Fibroblast of skin of scalp (primary cell): ENCODE measurements at regions not wholly inside any gene's neighbourhood (a gene's known extent, or its start where the extent isn't known, plus 50 kb on each side); places are given as distances from the start of the nearest gene placed in this dataset.
A peak's percentile ranks its signal among the peaks of the same experiment; 100 is the strongest.
"Not testable (repeated sequence)": the region's sequence is repeated elsewhere in the genome, so short reads cannot be mapped to it uniquely, and the experiment has no call there.

Experiments
- DNase-seq: peaks from one replicate; pipeline ENCODE4 v3.0.0-alpha.2; 2013

GRCh38 chr10:113470372-113471240 lies 82.2 kb upstream of the HABP2 start:
- DNase-seq: no peak

DNA sequence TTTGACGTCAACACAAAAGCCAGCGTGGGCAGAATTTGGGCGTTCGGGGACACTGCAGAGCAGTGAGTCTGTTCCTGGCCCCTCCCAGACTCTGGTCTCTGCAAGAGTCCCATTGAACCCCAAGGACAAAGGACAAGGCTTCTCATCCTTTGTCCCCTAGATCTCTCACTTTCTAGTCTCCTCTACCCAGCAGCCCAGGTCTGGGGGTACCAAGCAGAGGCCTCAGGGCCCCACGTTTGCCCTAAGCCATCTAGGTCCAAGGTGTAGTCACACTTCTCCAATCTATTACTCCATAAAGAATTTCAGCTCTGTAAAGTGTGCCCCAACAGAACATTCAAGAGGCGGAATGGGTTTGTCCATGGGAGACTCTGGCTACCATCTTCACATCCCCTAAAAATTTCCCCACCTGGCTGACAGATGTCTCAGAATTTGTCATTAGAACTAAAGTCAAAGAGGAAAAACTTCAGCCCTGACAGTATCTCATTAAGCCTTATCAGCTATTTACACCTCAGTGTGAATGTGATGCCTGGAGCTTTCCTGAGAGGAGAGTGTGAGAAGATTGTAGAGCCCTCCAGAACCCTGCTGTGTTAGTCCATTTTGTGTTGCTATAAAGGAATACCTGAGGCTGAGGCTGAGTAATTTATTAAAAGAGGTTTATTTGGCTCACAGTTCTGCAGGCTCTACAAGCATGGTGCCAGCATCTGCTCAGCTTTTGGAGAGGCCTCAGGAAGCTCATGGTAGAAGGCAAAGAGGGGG lies 81.4 kb upstream of the HABP2 start:
- no peak for DNase-seq

DNA sequence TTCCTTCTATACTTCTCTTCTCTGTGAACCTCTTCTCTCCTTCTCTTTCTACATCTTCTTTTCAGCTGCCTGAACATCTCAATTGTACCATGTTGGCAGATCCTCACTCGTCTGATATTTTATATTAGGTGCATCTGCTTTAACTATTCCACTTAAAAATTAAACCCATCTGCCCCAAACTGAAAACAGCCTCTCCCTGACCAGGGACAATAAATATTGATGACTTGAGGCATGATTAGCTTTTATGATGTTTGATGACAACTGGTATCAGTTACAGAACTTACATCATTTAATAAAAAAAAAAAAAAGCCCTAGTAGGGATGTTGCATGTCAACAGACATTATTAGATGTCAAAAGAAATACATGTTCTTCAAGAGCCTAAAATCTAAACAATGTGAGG lies 79.8 kb upstream of the HABP2 start:
- DNase-seq: no peak

DNA sequence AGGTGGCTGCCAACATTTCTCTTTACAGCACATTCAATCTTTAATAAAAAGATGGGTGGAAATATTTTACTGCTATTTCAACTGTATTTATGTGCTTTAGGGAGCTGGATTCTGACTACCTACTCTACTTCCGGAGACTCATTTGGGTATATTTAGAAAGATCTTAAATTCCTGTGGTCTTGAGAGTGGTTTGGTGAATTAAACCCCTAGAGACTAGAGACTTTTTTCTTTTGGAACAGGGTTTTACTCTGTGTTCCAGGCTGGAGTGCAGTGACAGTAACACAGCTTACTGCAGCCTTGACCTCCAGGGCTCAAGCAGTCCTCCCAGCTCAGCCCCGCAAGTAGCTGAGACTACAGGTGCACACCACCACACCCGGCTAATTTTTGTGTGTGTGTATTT lies 79.0 kb upstream of the HABP2 start:
- peak; percentile 90 for DNase-seq

GRCh38 chr10:113474752-113475151 lies 78.1 kb upstream of the HABP2 start:
- DNase-seq: peak; percentile 73

DNA sequence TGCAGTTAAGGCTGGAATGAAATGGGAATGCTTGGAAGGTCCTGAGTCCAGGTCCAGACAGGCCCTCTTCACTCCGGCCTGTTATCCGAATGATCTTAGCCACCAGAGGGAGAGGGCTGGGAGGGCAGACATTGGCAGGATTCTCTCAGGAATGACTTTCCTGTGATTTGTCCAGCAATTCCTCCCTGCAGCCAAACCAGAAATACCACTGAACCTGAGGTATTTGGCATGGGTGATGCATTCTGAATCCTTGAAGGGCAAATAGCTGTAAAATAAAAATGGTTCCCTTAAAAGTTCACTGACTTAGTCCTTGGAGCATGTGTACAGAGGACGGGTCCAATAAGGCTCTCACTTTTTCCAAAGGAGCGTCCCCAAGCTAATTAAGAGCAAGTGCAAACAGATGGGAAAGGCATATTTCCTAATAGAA lies 77.5 kb upstream of the HABP2 start:
- peak; percentile 95 for DNase-seq

DNA sequence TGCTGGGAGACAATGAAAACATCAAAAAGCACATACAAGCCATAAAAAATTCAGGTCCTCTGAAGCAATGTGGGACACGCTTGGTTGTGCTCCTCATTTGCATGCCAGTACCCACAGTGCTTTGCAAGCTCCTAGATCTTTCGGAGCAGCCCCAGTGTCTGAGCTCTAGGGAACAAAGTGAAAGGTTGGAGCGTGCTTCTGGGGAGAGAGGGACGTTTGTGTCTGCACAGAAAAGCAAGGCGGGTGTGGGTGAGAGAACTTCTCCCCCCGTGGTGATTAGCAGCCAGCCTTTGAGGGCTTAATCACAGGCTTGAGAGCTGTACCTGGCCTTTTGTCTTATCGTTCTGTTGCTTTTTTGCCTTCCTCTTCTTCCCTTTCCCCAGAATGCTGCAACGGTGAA lies 76.7 kb upstream of the HABP2 start:
- DNase-seq: no peak

DNA sequence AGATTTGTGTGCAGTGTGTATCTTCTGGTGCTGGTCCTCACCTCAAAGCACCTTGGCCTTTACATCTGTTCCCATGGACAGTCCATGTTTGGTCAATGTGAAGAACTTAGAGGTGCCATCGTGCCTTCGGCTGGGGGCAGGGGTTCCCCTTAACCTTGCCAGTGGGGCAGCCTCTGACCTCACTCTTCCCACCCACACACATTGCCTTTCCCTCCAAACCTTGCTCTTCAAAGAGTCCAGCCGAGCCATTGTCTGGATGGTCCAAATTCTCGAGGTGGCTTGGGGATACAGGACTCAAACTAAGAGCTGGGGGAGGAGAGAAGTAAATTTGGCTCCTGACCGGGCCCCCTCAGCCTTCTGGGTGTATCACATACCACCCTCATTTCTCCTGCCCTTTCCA lies 76.2 kb upstream of the HABP2 start:
- no peak for DNase-seq

DNA sequence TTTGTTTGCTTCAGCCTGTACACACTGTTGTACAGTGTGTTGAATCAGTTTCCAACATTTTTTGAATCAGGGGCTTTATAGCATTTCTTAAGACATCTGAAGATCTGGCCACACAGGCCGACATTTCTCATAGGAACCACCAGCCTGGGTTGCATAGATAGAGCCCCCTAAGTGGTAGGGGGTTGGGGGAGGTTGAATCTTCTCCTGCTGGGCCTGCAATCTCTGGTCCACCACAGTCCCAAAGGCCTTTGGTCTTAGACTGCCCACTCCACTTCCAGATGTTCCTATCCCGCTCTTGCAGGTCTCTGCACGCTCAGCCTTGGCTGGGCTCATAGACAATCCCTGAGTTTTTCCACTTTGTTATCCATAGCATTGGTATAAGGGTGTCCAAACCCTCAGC lies 75.4 kb upstream of the HABP2 start:
- no peak for DNase-seq

DNA sequence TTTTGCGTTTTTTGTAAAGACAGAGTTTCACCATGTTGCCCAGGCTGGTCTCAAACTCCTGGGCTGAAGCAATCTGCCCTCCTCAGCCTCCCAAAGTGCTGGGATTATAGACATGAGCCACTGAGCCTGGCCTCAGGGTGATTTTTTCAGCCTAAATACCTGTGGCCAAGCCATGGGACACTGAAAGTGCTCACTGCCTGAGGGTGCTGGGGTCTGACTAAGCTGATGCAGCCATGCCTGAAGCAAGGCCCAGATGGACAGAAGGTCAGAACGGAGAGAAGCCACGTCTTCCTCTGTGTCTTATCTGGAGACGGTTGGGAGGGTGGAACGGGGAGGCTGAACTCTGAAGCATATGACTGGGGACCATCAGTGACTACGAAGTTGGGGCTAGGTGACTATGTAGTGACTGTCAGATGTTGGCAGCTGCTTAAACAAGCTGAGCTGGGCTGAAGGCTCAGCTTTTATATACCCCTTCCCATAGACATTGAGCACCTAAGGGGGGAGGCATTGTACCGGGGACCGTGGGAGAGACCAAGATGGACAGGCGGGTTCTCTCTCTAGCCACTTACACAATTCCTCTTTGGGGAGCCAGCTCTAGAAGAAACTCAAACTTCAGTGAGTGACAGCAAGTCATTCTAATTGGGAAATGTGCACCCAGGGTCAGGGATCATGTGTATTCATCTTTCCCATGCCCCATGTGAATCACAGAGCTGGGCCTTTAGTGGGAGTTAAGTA lies 73.3 kb upstream of the HABP2 start:
- no peak for DNase-seq

DNA sequence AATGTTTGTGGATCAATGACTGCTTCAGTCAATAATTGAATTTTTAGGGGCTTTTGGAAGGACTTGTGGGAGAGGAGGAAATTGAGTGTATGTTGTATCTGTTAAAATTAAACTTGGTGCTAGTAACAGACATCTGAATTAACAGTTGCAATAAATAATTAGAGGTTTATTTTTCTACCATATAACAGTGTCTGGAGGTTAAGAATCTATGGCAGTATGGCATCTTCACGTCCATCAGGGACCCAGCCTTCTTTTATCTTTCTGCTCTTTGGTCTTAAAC lies 72.8 kb upstream of the HABP2 start:
- no peak for DNase-seq

- no peak for DNase-seq
These were observed 71.9 kb upstream of the HABP2 start for GRCh38 chr10:113480851-113481502.

GRCh38 chr10:113484487-113484886 lies 68.4 kb upstream of the HABP2 start:
- no peak for DNase-seq

- DNase-seq: peak; percentile 50
These were observed 67.1 kb upstream of the HABP2 start for GRCh38 chr10:113485736-113486135.

GRCh38 chr10:113486531-113486930 lies 66.3 kb upstream of the HABP2 start:
- no peak for DNase-seq

- no peak for DNase-seq
These were observed 65.7 kb upstream of the HABP2 start for GRCh38 chr10:113487154-113487553.

DNA sequence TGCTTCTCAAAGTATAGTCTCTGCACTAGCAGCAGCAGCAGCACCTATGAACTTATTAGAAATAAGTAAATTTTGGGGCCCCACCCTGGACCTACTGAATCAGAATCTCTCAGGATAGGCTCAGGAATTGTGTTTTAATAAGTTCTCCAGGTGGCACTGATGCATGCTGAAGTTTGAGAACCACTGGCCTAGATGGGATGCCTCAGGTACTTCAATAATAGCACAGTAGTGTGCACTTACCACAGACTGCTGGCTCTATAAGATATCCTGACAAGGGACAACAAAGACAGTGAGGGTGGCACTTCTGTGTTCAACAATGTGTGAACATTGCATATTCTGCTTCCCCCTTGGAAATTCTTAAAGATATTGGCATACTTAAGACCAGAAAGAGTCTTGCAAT lies 64.7 kb upstream of the HABP2 start:
- no peak for DNase-seq

DNA sequence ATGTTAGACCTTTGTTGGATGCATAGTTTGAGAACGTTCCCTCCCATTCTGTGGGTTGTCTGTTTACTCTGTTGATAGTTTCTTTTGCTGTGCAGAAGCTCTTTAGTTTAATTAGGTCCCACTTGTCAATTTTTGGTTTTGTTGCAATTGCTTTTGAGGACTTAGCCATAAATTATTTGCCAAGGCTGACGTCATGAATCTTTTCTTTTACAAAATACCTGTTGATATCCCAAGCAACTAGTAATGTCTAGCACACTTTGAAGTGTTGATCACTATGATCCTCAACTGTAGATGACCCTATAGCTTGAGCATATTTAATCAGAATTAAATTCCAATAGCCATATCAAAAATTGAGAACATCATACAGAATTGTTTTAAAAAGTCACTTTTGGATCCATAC lies 63.3 kb upstream of the HABP2 start:
- DNase-seq: not testable (repeated sequence)

GRCh38 chr10:113491967-113492565 lies 60.8 kb upstream of the HABP2 start:
- peak; percentile 70 for DNase-seq

DNA sequence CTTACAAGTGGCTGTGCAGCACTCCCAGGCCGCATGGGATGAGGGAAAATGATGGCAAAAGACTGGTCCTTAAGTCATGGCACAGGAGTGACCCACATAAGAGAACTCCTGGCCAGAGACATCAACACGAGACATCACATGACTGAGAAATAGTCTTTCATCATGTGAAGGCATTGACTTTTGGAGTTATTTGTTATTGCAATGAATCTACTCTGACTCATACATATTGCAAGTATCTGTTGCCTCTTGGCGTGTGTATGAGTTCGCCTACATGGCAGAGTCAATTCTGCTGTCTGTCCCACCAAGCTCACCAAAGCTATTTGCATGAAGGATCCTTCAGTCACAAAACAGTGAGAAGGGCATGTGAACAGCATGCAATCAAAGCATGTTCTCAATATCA lies 59.7 kb upstream of the HABP2 start:
- DNase-seq: peak; percentile 75

GRCh38 chr10:113493882-113494301 lies 59.0 kb upstream of the HABP2 start:
- DNase-seq: peak; percentile 47

DNA sequence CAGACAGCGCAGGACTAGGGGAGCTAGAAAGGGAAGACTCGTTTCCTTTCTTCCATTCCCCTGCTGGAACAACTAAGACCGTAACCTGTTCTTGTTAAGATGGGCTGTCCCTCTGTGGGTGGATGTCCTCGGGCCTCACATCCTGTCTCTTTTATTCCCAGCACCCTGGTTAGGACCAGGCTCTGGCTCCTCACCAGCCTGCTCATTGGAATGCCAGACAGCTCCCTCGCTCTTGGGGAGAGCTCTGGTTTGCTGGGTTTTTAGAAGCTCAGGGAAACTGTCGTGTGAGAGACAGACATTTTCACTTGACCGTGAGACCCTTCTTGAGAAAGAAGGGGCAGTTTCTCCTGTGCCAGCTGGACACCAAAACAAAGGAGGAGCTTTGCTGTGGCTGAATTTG lies 58.1 kb upstream of the HABP2 start:
- DNase-seq: peak; percentile 38

DNA sequence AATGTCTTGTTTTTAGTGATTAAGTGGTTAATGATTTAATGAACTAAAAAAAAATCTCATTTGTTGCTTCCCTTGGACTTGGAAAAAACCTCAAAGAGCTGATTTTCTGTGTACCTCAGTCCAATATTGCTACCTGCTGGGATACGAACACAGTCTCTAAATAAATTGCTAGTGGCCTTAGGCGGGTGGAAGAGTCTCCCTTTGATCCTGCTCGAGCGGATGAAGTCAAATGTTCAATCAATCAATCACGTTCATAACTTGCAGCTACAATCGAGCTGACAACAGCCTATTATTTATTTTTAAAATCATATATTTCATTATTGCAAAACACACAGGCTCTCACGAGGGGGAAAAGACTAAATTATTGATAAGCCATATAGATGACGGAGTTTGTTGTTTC lies 57.3 kb upstream of the HABP2 start:
- no peak for DNase-seq
